ENCODE measurements at regions not wholly inside any gene's neighbourhood (a gene's known extent, or its start where the extent isn't known, plus 50 kb on each side); places are given as distances from the start of the nearest gene placed in this dataset.

- ChIA-PET CTCF (no interaction called here), POLR2A (no interaction called here)
- H3K4me1 Mint-ChIP-seq: no peaks in the 10 kb centered on the region
Measured at GRCh38 chr11:105553025-105553424, 56.8 kb upstream of the GRIA4 start.

GRCh38 chr11:105548359-105548758 lies 61.5 kb upstream of the GRIA4 start:
- no peaks in the 10 kb centered on the region for H3K4me1 Mint-ChIP-seq
- Histone ChIP-seq H3K4me1 (ENCODE audit: insufficient read depth, low read length) (no peaks in the 10 kb centered on the region), H3K36me3 (ENCODE audit: insufficient read depth, low read length) (no peaks in the 10 kb centered on the region), H3K27ac (ENCODE audit: low read depth, low read length) (no peak overlapping the region), H3K27me3 (ENCODE audit: insufficient read depth, low read length, poor library complexity, severe bottlenecking) (no peaks in the 10 kb centered on the region), H3K4me3 (ENCODE audit: low read length) (no peak overlapping the region), H3K9me3 (ENCODE audit: low read length) (no peaks in the 10 kb centered on the region)
- ChIA-PET CTCF (no interaction called here), POLR2A (no interaction called here)
- H3K9me3 Mint-ChIP-seq: no peaks in the 10 kb centered on the region
- peaks cover 0 to 7% of the 10 kb centered on the region in 2 donors for H3K27me3 Mint-ChIP-seq
- no peak overlapping the region for H3K27ac Mint-ChIP-seq
- H3K4me3 Mint-ChIP-seq: no peak overlapping the region
- no peaks in the 10 kb centered on the region for H3K36me3 Mint-ChIP-seq
- no peak for DNase-seq

More at GRCh38 chr11:105553025-105553424, 56.8 kb upstream of the GRIA4 start:
- Histone ChIP-seq H3K27ac (ENCODE audit: low read depth, low read length) (no peak overlapping the region), H3K4me1 (ENCODE audit: insufficient read depth, low read length) (no peaks in the 10 kb centered on the region), H3K36me3 (ENCODE audit: insufficient read depth, low read length) (no peaks in the 10 kb centered on the region), H3K27me3 (ENCODE audit: insufficient read depth, low read length, poor library complexity, severe bottlenecking) (no peaks in the 10 kb centered on the region), H3K9me3 (ENCODE audit: low read length) (no peaks in the 10 kb centered on the region), H3K4me3 (ENCODE audit: low read length) (no peak overlapping the region)
- no peaks in the 10 kb centered on the region for H3K27me3 Mint-ChIP-seq
- no peak overlapping the region for H3K4me3 Mint-ChIP-seq
- H3K36me3 Mint-ChIP-seq: no peaks in the 10 kb centered on the region
- H3K27ac Mint-ChIP-seq: no peak overlapping the region
- DNase-seq: no peak
- H3K9me3 Mint-ChIP-seq: no peaks in the 10 kb centered on the region

GRCh38 chr11:105538588-105538987 lies 71.3 kb upstream of the GRIA4 start:
- no peak for DNase-seq
- Mint-ChIP-seq H3K4me1 (no peaks in the 10 kb centered on the region), H3K4me3 (no peak overlapping the region), H3K27ac (no peak overlapping the region), H3K27me3 (peaks cover 0 to 2% of the 10 kb centered on the region in 2 donors), H3K9me3 (no peaks in the 10 kb centered on the region), H3K36me3 (no peaks in the 10 kb centered on the region)
- no peaks in the 10 kb centered on the region for H3K36me3 ChIP-seq (ENCODE audit: insufficient read depth, low read length)
- H3K4me1 ChIP-seq (ENCODE audit: insufficient read depth, low read length): no peaks in the 10 kb centered on the region
- H3K27ac ChIP-seq (ENCODE audit: low read depth, low read length): no peak overlapping the region
- CTCF ChIA-PET: no interaction called here
- no peak overlapping the region for H3K4me3 ChIP-seq (ENCODE audit: low read length)
- no peaks in the 10 kb centered on the region for H3K9me3 ChIP-seq (ENCODE audit: low read length)
- H3K27me3 ChIP-seq (ENCODE audit: insufficient read depth, low read length, poor library complexity, severe bottlenecking): no peaks in the 10 kb centered on the region
- POLR2A ChIA-PET: no interaction called here

- no peaks in the 10 kb centered on the region for H3K36me3 ChIP-seq (ENCODE audit: insufficient read depth, low read length)
- H3K4me3 Mint-ChIP-seq: no peak overlapping the region
- no peak overlapping the region for H3K27ac ChIP-seq (ENCODE audit: low read depth, low read length)
- H3K9me3 Mint-ChIP-seq: no peaks in the 10 kb centered on the region
- peaks cover 0 to 2% of the 10 kb centered on the region in 2 donors for H3K27me3 Mint-ChIP-seq
- POLR2A ChIA-PET: no interaction called here
- no peaks in the 10 kb centered on the region for H3K4me1 ChIP-seq (ENCODE audit: insufficient read depth, low read length)
- no peak overlapping the region for H3K27ac Mint-ChIP-seq
- CTCF ChIA-PET: no interaction called here
- no peak for DNase-seq
- H3K4me3 ChIP-seq (ENCODE audit: low read length): no peak overlapping the region
- H3K36me3 Mint-ChIP-seq: no peaks in the 10 kb centered on the region
- H3K9me3 ChIP-seq (ENCODE audit: low read length): no peaks in the 10 kb centered on the region
- no peaks in the 10 kb centered on the region for H3K27me3 ChIP-seq (ENCODE audit: insufficient read depth, low read length, poor library complexity, severe bottlenecking)
- no peaks in the 10 kb centered on the region for H3K4me1 Mint-ChIP-seq
Measured at GRCh38 chr11:105537531-105537930, 72.3 kb upstream of the GRIA4 start.

GRCh38 chr11:105524286-105524685 lies 85.6 kb upstream of the GRIA4 start:
- no peaks in the 10 kb centered on the region for H3K36me3 Mint-ChIP-seq
- Histone ChIP-seq H3K27me3 (ENCODE audit: insufficient read depth, low read length, poor library complexity, severe bottlenecking) (no peaks in the 10 kb centered on the region), H3K36me3 (ENCODE audit: insufficient read depth, low read length) (no peaks in the 10 kb centered on the region), H3K27ac (ENCODE audit: low read depth, low read length) (no peak overlapping the region), H3K9me3 (ENCODE audit: low read length) (no peaks in the 10 kb centered on the region), H3K4me3 (ENCODE audit: low read length) (no peak overlapping the region), H3K4me1 (ENCODE audit: insufficient read depth, low read length) (no peaks in the 10 kb centered on the region)
- ChIA-PET CTCF (no interaction called here), POLR2A (no interaction called here)
- H3K27me3 Mint-ChIP-seq: peaks cover 0 to 2% of the 10 kb centered on the region in 2 donors
- peaks cover 0 to 3% (median 0%) of the 10 kb centered on the region in 5 donors for H3K9me3 Mint-ChIP-seq
- no peaks in the 10 kb centered on the region for H3K4me1 Mint-ChIP-seq
- no peak overlapping the region for H3K4me3 Mint-ChIP-seq
- H3K27ac Mint-ChIP-seq: no peak overlapping the region
- DNase-seq: no peak

- Histone ChIP-seq H3K9me3 (ENCODE audit: low read length) (no peaks in the 10 kb centered on the region), H3K27ac (ENCODE audit: low read depth, low read length) (no peak overlapping the region), H3K4me3 (ENCODE audit: low read length) (no peak overlapping the region), H3K36me3 (ENCODE audit: insufficient read depth, low read length) (no peaks in the 10 kb centered on the region), H3K4me1 (ENCODE audit: insufficient read depth, low read length) (no peaks in the 10 kb centered on the region), H3K27me3 (ENCODE audit: insufficient read depth, low read length, poor library complexity, severe bottlenecking) (no peaks in the 10 kb centered on the region)
- Mint-ChIP-seq H3K4me1 (no peaks in the 10 kb centered on the region), H3K27me3 (peaks cover 0 to 2% of the 10 kb centered on the region in 2 donors), H3K27ac (no peak overlapping the region), H3K4me3 (no peak overlapping the region), H3K9me3 (no peaks in the 10 kb centered on the region), H3K36me3 (no peaks in the 10 kb centered on the region)
- CTCF ChIA-PET: no interaction called here
- no peak for DNase-seq
- POLR2A ChIA-PET: no interaction called here
Measured at GRCh38 chr11:105520706-105521345, 89.0 kb upstream of the GRIA4 start.

GRCh38 chr11:105507496-105508254 lies 102.2 kb upstream of the GRIA4 start:
- Histone ChIP-seq H3K4me1 (ENCODE audit: insufficient read depth, low read length) (no peaks in the 10 kb centered on the region), H3K36me3 (ENCODE audit: insufficient read depth, low read length) (no peaks in the 10 kb centered on the region), H3K27ac (ENCODE audit: low read depth, low read length) (no peak overlapping the region), H3K4me3 (ENCODE audit: low read length) (no peak overlapping the region), H3K27me3 (ENCODE audit: insufficient read depth, low read length, poor library complexity, severe bottlenecking) (no peaks in the 10 kb centered on the region), H3K9me3 (ENCODE audit: low read length) (no peaks in the 10 kb centered on the region)
- H3K4me1 Mint-ChIP-seq: no peaks in the 10 kb centered on the region
- no peak overlapping the region for H3K4me3 Mint-ChIP-seq
- no peaks in the 10 kb centered on the region for H3K27me3 Mint-ChIP-seq
- H3K27ac Mint-ChIP-seq: no peak overlapping the region
- CTCF ChIA-PET: no interaction called here
- no peaks in the 10 kb centered on the region for H3K36me3 Mint-ChIP-seq
- no peaks in the 10 kb centered on the region for H3K9me3 Mint-ChIP-seq
- no peak for DNase-seq
- POLR2A ChIA-PET: no interaction called here

- no peaks in the 10 kb centered on the region for H3K36me3 ChIP-seq (ENCODE audit: insufficient read depth, low read length)
- no peaks in the 10 kb centered on the region for H3K9me3 Mint-ChIP-seq
- H3K27ac Mint-ChIP-seq: no peak overlapping the region
- H3K9me3 ChIP-seq (ENCODE audit: low read length): no peaks in the 10 kb centered on the region
- ChIA-PET CTCF (no interaction called here), POLR2A (no interaction called here)
- no peaks in the 10 kb centered on the region for H3K36me3 Mint-ChIP-seq
- no peak overlapping the region for H3K4me3 Mint-ChIP-seq
- no peak overlapping the region for H3K4me3 ChIP-seq (ENCODE audit: low read length)
- H3K27me3 Mint-ChIP-seq: peaks cover 0 to 4% of the 10 kb centered on the region in 2 donors
- H3K4me1 Mint-ChIP-seq: no peaks in the 10 kb centered on the region
- no peak overlapping the region for H3K27ac ChIP-seq (ENCODE audit: low read depth, low read length)
- DNase-seq: no peak
- H3K4me1 ChIP-seq (ENCODE audit: insufficient read depth, low read length): no peaks in the 10 kb centered on the region
- H3K27me3 ChIP-seq (ENCODE audit: insufficient read depth, low read length, poor library complexity, severe bottlenecking): no peaks in the 10 kb centered on the region
Measured at GRCh38 chr11:105492010-105492409, 117.9 kb upstream of the GRIA4 start.

Data from CD8-positive, alpha-beta memory T cell (primary cell).